NCI-H1417 (cell line): ENCODE measurements at regions not wholly inside any gene's neighbourhood (a gene's known extent, or its start where the extent isn't known, plus 50 kb on each side); places are given as distances from the start of the nearest gene placed in this dataset.
"Not testable (repeated sequence)": the region's sequence is repeated elsewhere in the genome, so short reads cannot be mapped to it uniquely, and the experiment has no call there.

ENCODE experiments used
- DNase-seq, 3 experiments: peaks; one replicate each; lab custom pipeline; 2025; lab: John Stamatoyannopoulos, UW

DNA sequence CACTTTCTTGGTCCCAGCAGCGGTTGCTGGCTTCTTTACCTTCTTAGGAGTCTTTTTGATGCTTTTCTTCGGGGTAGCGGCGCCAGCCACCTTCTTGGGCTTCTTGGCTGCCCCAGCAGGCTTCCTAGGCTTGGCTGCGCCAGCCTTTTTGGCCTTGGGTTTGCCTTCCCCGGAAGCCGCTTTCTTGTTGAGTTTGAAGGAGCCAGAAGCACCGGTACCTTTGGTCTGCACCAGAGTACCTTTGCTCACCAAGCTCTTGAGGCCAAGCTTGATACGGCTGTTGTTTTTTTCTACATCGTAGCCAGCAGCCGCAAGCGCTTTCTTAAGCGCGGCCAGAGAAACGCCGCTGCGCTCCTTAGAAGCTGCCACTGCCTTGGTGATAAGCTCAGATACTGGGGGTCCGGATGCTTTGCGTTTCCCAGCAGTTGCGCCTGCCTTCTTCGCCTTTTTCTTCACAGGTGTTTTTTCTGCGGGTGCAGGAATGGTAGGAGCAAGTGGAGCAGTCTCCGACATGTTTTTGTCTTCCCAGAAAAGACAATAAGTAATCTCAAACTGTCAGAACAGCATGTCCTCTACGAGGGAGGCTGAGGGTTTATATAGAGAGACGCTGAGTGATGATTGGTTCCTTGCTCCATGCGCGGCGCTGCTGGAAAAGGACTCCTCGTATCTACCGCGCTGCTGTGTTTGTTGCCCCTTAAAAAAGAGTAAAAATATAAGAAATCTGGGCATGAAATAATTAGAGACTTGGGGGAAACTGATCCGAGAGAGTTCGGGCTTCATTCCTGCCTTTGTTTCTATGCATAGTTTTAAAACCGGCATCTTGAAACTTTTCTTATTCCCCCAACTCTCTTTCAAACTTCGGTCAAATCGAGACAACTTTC lies 130.3 kb upstream of the BTN3A2 start:
- DNase-seq: peak; percentile 72 to 91 (median 91)

GRCh38 chr6:26235302-26235670 lies 129.7 kb upstream of the BTN3A2 start:
- DNase-seq: peak in 2 of 3 experiments; percentile 61 to 66

GRCh38 chr6:26239415-26239814 lies 125.6 kb upstream of the BTN3A2 start:
- not testable (repeated sequence) for DNase-seq

GRCh38 chr6:26240157-26241032 lies 124.6 kb upstream of the BTN3A2 start:
- peak in 1 of 3 experiments; percentile 72 for DNase-seq

DNA sequence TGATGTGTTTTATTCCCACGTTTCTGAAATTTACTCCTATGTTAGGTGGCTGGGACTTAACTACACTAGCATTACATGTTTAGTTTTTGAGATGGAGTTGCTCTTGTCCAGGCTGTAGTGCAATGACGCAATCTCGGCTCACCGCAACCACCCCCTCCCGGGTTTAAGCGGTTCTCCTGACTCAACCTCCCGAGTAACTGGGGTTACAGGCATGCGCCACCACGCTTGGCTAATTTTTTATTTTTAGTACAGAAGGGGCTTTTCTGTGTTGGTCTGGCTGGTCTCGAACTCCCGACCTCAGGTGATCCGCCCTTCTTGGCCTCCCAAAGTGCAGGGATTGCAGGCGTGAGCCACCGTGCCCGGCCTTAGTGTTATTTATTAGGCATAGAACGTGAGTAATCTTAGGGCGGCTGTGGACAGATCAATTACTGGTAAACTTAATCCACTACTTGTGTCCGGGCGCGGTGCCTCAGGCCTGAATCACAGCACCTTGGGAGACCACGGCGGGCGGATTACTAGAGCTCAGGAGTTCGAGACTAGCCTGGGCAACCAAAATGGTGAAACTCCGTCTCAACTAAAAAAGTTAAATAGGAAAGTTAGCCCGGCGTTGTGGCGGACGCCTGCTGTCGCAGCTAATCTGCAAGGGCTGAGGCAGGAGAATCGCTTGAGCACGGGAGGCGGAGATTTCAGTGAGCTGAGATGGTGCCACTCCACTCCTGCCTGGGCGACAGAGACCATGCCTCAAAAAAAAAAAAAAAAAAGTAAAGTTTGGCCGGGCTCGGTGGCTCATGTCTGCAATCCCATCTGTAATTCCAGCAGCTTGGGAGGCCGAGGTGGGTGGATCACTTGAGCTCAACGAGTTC lies 123.7 kb upstream of the BTN3A2 start:
- DNase-seq: no peak

DNA sequence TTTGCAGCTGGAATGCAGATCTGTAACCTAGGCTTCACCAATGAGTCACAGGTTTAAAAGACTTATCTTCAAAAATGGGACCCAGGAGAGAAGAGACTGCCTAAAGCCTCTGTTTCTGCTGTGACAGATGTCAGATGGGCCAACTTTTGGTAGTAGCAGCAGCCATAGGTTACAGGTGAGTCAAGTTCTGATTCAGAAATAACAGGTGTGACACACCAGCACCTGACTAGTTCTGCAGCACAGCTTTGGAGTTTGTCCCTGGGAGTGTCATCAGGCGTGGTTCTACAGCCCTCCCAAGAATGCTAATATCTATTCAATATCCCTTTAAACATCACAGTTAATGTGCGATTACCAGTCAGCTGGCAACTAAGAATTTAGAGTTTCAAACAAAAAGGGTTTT lies 121.9 kb upstream of the BTN3A2 start:
- DNase-seq: no peak

GRCh38 chr6:26243752-26244151 lies 121.2 kb upstream of the BTN3A2 start:
- DNase-seq: peak in 1 of 3 experiments; percentile 45

DNA sequence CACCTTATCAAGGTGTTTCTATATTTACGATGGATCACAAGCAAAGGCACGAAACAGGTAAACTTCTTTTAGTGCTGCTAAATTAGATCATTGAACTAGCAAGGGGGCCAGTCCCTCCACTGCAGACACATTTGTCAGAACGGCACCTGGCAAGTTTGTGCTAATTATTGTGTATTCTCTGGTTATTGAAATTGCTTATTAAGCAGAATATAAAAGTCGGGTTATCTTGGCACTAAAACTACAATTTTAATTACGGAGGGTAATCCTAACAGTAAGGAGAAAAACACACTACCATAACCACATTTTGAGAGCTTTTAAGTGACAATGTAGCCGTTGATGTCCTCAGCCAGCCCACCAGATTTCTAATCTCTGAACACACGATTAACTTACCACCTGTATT lies 118.9 kb upstream of the BTN3A2 start:
- DNase-seq: no peak

- no peak for DNase-seq
These were observed 118.4 kb upstream of the BTN3A2 start for GRCh38 chr6:26246553-26246952.

DNA sequence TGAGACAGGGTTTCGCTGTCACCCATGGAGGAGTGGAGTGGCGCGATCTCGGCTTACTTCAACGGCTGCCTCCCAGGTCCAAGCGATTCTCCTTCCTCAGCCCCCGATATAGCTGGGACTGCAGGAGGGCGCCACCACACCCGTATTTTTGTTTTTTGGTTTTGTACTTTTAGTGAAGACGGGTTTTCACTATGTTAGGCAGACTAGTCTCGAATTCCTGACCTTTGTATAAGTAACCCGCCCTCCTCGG lies 115.4 kb upstream of the BTN3A2 start:
- DNase-seq: peak in 2 of 3 experiments; percentile 77 to 87

DNA sequence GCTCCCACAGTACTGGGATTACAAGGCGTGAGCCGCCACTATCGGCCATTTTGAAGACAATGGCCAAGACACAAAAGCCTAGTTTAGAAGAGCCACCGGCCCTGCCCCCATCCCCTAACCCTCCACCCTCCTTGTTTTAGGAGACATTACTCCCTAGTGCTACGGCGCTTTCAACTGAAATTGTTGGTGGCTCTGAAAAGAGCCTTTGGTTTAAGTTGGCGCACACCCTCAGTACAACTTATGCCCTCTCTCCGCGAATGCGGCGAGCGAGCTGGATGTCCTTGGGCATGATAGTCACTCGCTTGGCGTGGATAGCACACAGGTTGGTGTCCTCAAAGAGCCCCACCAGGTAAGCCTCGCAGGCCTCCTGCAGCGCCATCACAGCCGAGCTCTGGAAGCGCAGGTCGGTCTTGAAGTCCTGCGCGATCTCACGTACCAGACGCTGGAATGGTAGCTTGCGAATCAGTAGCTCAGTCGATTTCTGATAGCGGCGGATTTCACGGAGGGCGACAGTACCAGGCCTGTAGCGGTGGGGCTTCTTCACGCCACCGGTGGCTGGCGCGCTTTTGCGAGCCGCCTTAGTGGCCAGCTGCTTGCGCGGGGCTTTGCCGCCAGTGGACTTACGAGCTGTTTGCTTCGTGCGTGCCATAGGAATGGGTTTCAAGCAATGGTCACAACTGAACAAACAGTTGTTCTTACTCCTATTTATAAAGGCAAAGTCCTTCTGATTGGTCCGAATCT lies 114.9 kb upstream of the BTN3A2 start:
- peak; percentile 88 to 94 (median 92) for DNase-seq

- peak in 1 of 3 experiments; percentile 94 for DNase-seq
These were observed 114.3 kb upstream of the BTN3A2 start for GRCh38 chr6:26250698-26251044.

DNA sequence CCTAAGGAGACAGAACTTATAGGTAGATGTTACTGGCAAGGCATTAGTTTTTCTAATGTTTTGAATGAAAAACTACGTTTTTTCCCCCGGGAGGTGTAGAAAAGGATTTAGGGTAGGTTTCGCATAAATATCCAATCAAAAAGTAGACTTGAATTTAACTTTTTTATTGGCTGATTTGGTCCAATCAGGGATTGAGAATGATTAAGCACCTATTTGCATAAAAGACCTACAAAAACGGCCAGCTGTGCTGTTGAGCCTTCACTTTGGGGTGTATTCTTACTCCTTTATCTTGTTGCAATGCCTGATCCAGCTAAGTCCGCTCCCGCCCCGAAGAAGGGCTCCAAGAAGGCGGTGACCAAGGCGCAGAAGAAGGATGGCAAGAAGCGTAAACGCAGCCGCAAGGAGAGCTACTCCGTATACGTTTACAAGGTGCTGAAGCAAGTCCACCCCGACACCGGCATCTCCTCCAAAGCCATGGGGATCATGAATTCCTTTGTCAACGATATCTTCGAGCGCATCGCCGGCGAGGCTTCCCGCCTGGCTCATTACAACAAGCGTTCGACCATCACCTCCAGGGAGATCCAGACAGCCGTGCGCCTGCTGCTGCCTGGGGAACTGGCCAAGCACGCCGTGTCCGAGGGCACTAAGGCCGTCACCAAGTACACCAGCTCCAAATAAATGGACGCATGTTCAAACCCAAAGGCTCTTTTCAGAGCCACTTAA lies 113.5 kb upstream of the BTN3A2 start:
- DNase-seq: peak; percentile 81 to 96 (median 95)

- peak in 1 of 3 experiments; percentile 26 for DNase-seq
These were observed 112.9 kb upstream of the BTN3A2 start for GRCh38 chr6:26252077-26252472.

DNA sequence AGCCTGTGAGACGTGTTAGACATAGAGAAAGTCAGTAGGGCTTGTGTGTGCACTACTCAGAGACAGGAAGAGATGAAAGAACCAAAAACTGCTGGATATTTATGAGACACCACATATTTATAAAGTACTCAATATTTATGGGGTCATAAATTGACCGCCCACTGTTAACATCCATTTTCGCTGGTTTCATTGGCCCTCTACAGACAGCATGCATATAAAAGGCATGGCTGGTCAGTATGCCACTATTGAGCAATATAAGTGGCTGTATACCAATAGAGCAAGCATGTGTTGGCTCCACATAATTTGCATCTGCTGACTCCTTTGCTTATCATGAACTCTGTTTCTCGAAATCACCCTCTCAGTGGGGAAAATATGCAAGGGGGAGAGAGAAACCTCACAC lies 110.3 kb upstream of the BTN3A2 start:
- DNase-seq: no peak

- DNase-seq: peak in 2 of 3 experiments; percentile 18 to 56
These were observed 107.7 kb upstream of the BTN3A2 start for GRCh38 chr6:26257272-26257671.

GRCh38 chr6:26258212-26258977 lies 106.6 kb upstream of the BTN3A2 start:
- no peak for DNase-seq

GRCh38 chr6:26260110-26260637 lies 104.8 kb upstream of the BTN3A2 start:
- DNase-seq: no peak

DNA sequence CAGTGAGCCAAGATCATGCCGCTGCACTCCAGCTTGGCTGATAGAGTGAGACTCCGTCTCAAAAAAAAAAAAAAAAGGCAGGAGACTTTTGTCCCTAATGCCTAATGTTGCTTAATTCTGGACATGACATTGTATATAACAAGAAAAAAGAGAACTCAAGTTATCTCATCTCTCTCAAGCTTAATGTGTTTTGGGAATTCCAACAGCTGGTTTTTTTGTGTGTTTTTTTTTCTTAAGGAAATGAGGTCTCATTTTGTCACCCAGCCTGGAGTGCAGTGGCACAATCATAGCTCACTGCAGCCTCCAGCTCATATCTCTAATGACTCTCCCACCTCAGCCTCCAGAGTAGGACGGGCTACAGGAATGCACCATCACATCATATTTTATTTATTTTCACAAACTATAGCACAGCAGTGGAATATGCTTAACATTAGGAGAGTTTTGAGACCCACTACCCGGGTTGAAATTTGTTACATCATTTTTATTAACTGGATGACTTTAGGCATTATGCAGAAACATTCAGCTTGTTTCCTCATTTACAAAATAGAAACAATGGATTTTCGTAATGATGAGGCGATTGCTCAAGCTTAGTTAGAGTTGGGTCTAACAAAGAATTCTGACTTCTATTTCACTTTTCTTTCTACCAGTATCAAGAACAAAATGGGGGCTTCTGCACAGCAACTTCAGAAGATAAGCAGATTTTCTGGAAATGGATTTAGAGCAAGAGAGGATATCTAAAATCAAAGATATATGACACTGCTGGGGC lies 104.1 kb upstream of the BTN3A2 start:
- no peak for DNase-seq
